Mesenchymal stem cell (in vitro differentiated cells and primary cell): ENCODE measurements at regions not wholly inside any gene's neighbourhood (a gene's known extent, or its start where the extent isn't known, plus 50 kb on each side); places are given as distances from the start of the nearest gene placed in this dataset.
"Not testable (repeated sequence)": the region's sequence is repeated elsewhere in the genome, so short reads cannot be mapped to it uniquely, and the experiment has no call there.

Source experiments
- DNase-seq: peaks from one replicate; pipeline ENCODE4 v3.0.0-alpha.2; 2013
- H2AFZ ChIP-seq: one replicate; pipeline ENCODE4 v1.6.1; 2013; ENCODE audit warnings: low read depth, mild to moderate bottlenecking, control low read depth, inconsistent platforms, low read length, moderate library complexity
- H2AK5ac ChIP-seq: 2 replicates; pipeline ENCODE4 v1.6.1; 2013; ENCODE audit warnings: low read length, moderate library complexity, mild to moderate bottlenecking, inconsistent platforms; ENCODE audit not compliant: severe bottlenecking
- H2BK120ac ChIP-seq: one replicate; pipeline ENCODE4 v1.6.1; 2013; ENCODE audit warnings: low read depth, mild to moderate bottlenecking, inconsistent platforms, low read length, moderate library complexity
- H2BK12ac ChIP-seq, 2 experiments: one replicate each; pipeline ENCODE4 v1.6.1; 2013; ENCODE audit warnings: inconsistent platforms in 2 of 2, low read length in 2 of 2, mild to moderate bottlenecking in 2 of 2, moderate library complexity in 2 of 2, control low read depth in 1 of 2
- H2BK15ac ChIP-seq: one replicate; pipeline ENCODE4 v1.6.1; 2013; ENCODE audit warnings: mild to moderate bottlenecking, low read depth, inconsistent platforms; ENCODE audit not compliant: poor library complexity, severe bottlenecking
- H2BK5ac ChIP-seq: 2 replicates; pipeline ENCODE4 v1.6.1; 2013; ENCODE audit warnings: low read depth, mild to moderate bottlenecking, low read length, control low read depth, inconsistent platforms; ENCODE audit not compliant: poor library complexity, severe bottlenecking
- H3K14ac ChIP-seq, 2 experiments: one replicate each; pipeline ENCODE4 v1.6.1; 2013; ENCODE audit warnings: inconsistent platforms in 2 of 2, low read length in 2 of 2, control low read depth in 1 of 2, mild to moderate bottlenecking in 1 of 2, moderate library complexity in 1 of 2
- H3K18ac ChIP-seq, 2 experiments: one replicate each; pipeline ENCODE4 v1.6.1; 2013; ENCODE audit warnings: inconsistent platforms in 2 of 2, low read length in 2 of 2, control low read depth in 1 of 2, low read depth in 1 of 2, mild to moderate bottlenecking in 1 of 2
- H3K23ac ChIP-seq, 2 experiments: one replicate each; pipeline ENCODE4 v1.6.1; 2013; ENCODE audit warnings: inconsistent platforms in 2 of 2, low read length in 2 of 2, mild to moderate bottlenecking in 2 of 2, moderate library complexity in 2 of 2, control low read depth in 1 of 2
- H3K27ac ChIP-seq: 2 replicates; pipeline ENCODE4 v1.5.1; 2013; ENCODE audit warnings: mild to moderate bottlenecking, moderate library complexity, low read length, control low read depth, inconsistent platforms; ENCODE audit not compliant: poor library complexity, severe bottlenecking
- H3K27me3 ChIP-seq, 2 experiments: 2 replicates each; pipeline versions ENCODE4 v1.6.1 to v1.7.0; 2013; ENCODE audit warnings: low read length in 2 of 2, mild to moderate bottlenecking in 2 of 2, moderate library complexity in 2 of 2, control low read depth in 1 of 2, inconsistent platforms in 1 of 2; ENCODE audit not compliant: control insufficient read depth in 1 of 2, insufficient read depth in 1 of 2
- H3K36me3 ChIP-seq, 2 experiments: 2 replicates each; pipeline versions ENCODE4 v1.6.1 to v1.7.0; 2013; ENCODE audit warnings: low read length in 2 of 2, control low read depth in 1 of 2, inconsistent platforms in 1 of 2, low read depth in 1 of 2, mild to moderate bottlenecking in 1 of 2; ENCODE audit not compliant: insufficient read depth in 2 of 2, control insufficient read depth in 1 of 2
- H3K4ac ChIP-seq, 2 experiments: one replicate each; pipeline ENCODE4 v1.6.1; 2013; ENCODE audit warnings: inconsistent platforms in 2 of 2, low read length in 2 of 2, mild to moderate bottlenecking in 2 of 2, moderate library complexity in 2 of 2, control low read depth in 1 of 2, low read depth in 1 of 2
- H3K4me1 ChIP-seq: 2 replicates; pipeline ENCODE4 v1.6.1; 2013; ENCODE audit warnings: low read depth, low read length, control low read depth; ENCODE audit not compliant: control insufficient read depth, insufficient read depth
- H3K4me2 ChIP-seq: 2 replicates; pipeline ENCODE4 v1.6.1; 2013; ENCODE audit warnings: low read length, mild to moderate bottlenecking, inconsistent platforms; ENCODE audit not compliant: poor library complexity, severe bottlenecking
- H3K4me3 ChIP-seq, 2 experiments: 2 replicates each; pipeline versions ENCODE4 v1.5.1 to v1.7.0; 2013; ENCODE audit warnings: low read length in 2 of 2, mild to moderate bottlenecking in 2 of 2, control low read depth in 1 of 2, low read depth in 1 of 2; ENCODE audit not compliant: insufficient read depth in 1 of 2
- H3K79me1 ChIP-seq: replicated peaks from 2 replicates; pipeline ENCODE4 v1.6.1; 2013; ENCODE audit warnings: mild to moderate bottlenecking, control low read depth, low read length, inconsistent platforms; ENCODE audit not compliant: poor library complexity, severe bottlenecking
- H3K9ac ChIP-seq: 2 replicates; pipeline ENCODE4 v1.7.0; 2013; ENCODE audit warnings: mild to moderate bottlenecking, low read length, moderate library complexity
- H3K9me3 ChIP-seq: 2 replicates; pipeline ENCODE4 v1.7.0; 2013; ENCODE audit warnings: mild to moderate bottlenecking, low read length; ENCODE audit not compliant: control insufficient read depth
- H4K8ac ChIP-seq: one replicate; pipeline ENCODE4 v1.6.1; 2013; ENCODE audit warnings: inconsistent platforms, mild to moderate bottlenecking, low read length, moderate library complexity
- H4K91ac ChIP-seq: one replicate; pipeline ENCODE4 v1.6.1; 2013; ENCODE audit warnings: mild to moderate bottlenecking, low read length, inconsistent platforms
- WGBS: methylation state at CpG from one replicate; pipeline ENCODE4 v1.1.7; 2013; ENCODE audit warnings: mixed read lengths; 5-methylcytosine and 5-hydroxymethylcytosine counted together

- Histone ChIP-seq H4K8ac (no peak overlapping the region), H3K23ac (no peak overlapping the region), H3K14ac (no peak overlapping the region), H2BK12ac (no peak overlapping the region), H3K4ac (no peak overlapping the region), H2AFZ (no peak overlapping the region), H3K4me3 (no peak overlapping the region), H3K27me3 (peaks cover 0 to 4% of the 10 kb centered on the region in 2 experiments), H3K79me1 (no peaks in the 10 kb centered on the region), H3K27ac (no peak overlapping the region), H3K36me3 (no peaks in the 10 kb centered on the region), H2BK15ac (no peak overlapping the region), H3K9ac (no peak overlapping the region), H2BK120ac (no peak overlapping the region), H2AK5ac (no peak overlapping the region), H3K4me1 (no peaks in the 10 kb centered on the region), H3K9me3 (peaks cover 14% of the 10 kb centered on the region), H3K18ac (no peak overlapping the region), H2BK5ac (no peak overlapping the region), H4K91ac (no peak overlapping the region), H3K4me2 (no peak overlapping the region)
- DNase-seq = no peak
- WGBS = 98% methylated on average over 4 of the region's 4 CpGs
Observed at GRCh38 chr12:67484791-67485480, 163.6 kb upstream of the DYRK2 start.

GRCh38 chr12:67486671-67487070 is 161.9 kb upstream of the DYRK2 start:
- H3K4me3 ChIP-seq = no peak overlapping the region
- H3K79me1 ChIP-seq = no peaks in the 10 kb centered on the region
- no peak overlapping the region for H3K23ac ChIP-seq
- H3K4me1 ChIP-seq = no peaks in the 10 kb centered on the region
- no peak overlapping the region for H3K27ac ChIP-seq
- no peak overlapping the region for H3K14ac ChIP-seq
- H4K91ac ChIP-seq = no peak overlapping the region
- peaks cover 0 to 9% of the 10 kb centered on the region in 2 experiments for H3K27me3 ChIP-seq
- no peak overlapping the region for H2BK12ac ChIP-seq
- no peak for DNase-seq
- no peak overlapping the region for H2AFZ ChIP-seq
- H3K4me2 ChIP-seq = no peak overlapping the region
- H4K8ac ChIP-seq = no peak overlapping the region
- H2BK5ac ChIP-seq = no peak overlapping the region
- no peak overlapping the region for H3K9ac ChIP-seq
- H3K4ac ChIP-seq = no peak overlapping the region
- H3K36me3 ChIP-seq = no peaks in the 10 kb centered on the region
- no peak overlapping the region for H2BK15ac ChIP-seq
- WGBS = 79% methylated on average over 1 of the region's 2 CpGs
- no peak overlapping the region for H2BK120ac ChIP-seq
- no peak overlapping the region for H3K18ac ChIP-seq
- no peak overlapping the region for H2AK5ac ChIP-seq
- H3K9me3 ChIP-seq = peaks cover 30% of the 10 kb centered on the region

- H3K4me3 ChIP-seq, H3K23ac ChIP-seq, H4K91ac ChIP-seq, H3K9ac ChIP-seq, H3K27me3 ChIP-seq, H3K36me3 ChIP-seq, H2BK15ac ChIP-seq, H3K79me1 ChIP-seq, H3K18ac ChIP-seq, DNase-seq, H3K14ac ChIP-seq, H4K8ac ChIP-seq, H3K27ac ChIP-seq, H2BK5ac ChIP-seq, H3K4me1 ChIP-seq, H2AK5ac ChIP-seq, H3K4ac ChIP-seq, H2AFZ ChIP-seq, H2BK12ac ChIP-seq, H2BK120ac ChIP-seq, H3K4me2 ChIP-seq: not testable (repeated sequence)
- H3K9me3 ChIP-seq = peaks cover 37% of the 10 kb centered on the region
- WGBS = 79% methylated on average over 4 of the region's 4 CpGs
Observed at GRCh38 chr12:67488349-67488748, 160.2 kb upstream of the DYRK2 start.

GRCh38 chr12:67489007-67489406 is 159.5 kb upstream of the DYRK2 start:
- Histone ChIP-seq H3K36me3 (no peaks in the 10 kb centered on the region), H3K9ac (no peak overlapping the region), H3K9me3 (peaks cover 37% of the 10 kb centered on the region), H3K4me1 (no peaks in the 10 kb centered on the region), H3K18ac (no peak overlapping the region), H2AK5ac (no peak overlapping the region), H3K79me1 (no peaks in the 10 kb centered on the region), H3K4ac (no peak overlapping the region), H2BK120ac (no peak overlapping the region), H3K14ac (no peak overlapping the region), H3K27ac (no peak overlapping the region), H3K27me3 (peaks cover 0 to 9% of the 10 kb centered on the region in 2 experiments), H3K4me2 (no peak overlapping the region), H3K4me3 (no peak overlapping the region), H2BK5ac (no peak overlapping the region), H2BK12ac (no peak overlapping the region), H2BK15ac (no peak overlapping the region), H3K23ac (no peak overlapping the region), H2AFZ (no peak overlapping the region), H4K91ac (no peak overlapping the region), H4K8ac (no peak overlapping the region)
- DNase-seq = no peak
- 70% methylated on average over 3 of the region's 3 CpGs for WGBS
